ENCODE measurements at regions not wholly inside any gene's neighbourhood (a gene's known extent, or its start where the extent isn't known, plus 50 kb on each side); places are given as distances from the start of the nearest gene placed in this dataset.

DNA sequence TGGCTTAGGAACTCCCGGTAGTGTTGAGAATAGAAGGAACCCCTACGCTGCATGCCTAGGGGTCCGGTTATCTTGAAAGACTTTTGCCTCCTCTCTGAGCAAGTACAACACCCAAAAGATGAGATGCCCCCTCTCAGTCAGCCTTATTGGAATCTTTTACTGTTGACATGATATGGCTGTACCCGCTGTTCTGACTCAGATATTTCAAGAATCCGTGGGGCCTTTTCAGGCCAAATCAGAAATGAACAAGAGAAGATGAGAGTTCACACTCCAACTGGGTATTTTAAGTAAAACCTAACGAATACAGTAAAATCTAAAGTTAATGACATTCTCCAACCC is 164.2 kb downstream of the PPIAL4G start:
- Mint-ChIP-seq H3K27ac (ENCODE audit: unreplicated experiment) (no peak overlapping the region), H3K27me3 (ENCODE audit: low read depth) (peaks cover 2% of the 10 kb centered on the region), H3K4me3 (ENCODE audit: unreplicated experiment) (no peak overlapping the region), H3K36me3 (ENCODE audit: low read depth) (no peaks in the 10 kb centered on the region), H3K4me1 (ENCODE audit: low read depth) (peaks cover 4% of the 10 kb centered on the region), H3K9me3 (ENCODE audit: low read depth) (peaks cover 13% of the 10 kb centered on the region)
- no peak for DNase-seq (ENCODE audit: low spot score)
- TF ChIP-seq, protein P1, sequence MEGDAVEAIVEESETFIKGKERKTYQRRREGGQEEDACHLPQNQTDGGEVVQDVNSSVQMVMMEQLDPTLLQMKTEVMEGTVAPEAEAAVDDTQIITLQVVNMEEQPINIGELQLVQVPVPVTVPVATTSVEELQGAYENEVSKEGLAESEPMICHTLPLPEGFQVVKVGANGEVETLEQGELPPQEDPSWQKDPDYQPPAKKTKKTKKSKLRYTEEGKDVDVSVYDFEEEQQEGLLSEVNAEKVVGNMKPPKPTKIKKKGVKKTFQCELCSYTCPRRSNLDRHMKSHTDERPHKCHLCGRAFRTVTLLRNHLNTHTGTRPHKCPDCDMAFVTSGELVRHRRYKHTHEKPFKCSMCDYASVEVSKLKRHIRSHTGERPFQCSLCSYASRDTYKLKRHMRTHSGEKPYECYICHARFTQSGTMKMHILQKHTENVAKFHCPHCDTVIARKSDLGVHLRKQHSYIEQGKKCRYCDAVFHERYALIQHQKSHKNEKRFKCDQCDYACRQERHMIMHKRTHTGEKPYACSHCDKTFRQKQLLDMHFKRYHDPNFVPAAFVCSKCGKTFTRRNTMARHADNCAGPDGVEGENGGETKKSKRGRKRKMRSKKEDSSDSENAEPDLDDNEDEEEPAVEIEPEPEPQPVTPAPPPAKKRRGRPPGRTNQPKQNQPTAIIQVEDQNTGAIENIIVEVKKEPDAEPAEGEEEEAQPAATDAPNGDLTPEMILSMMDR (IDR thresholded peaks at IDR 0.05) = no peak

DNA sequence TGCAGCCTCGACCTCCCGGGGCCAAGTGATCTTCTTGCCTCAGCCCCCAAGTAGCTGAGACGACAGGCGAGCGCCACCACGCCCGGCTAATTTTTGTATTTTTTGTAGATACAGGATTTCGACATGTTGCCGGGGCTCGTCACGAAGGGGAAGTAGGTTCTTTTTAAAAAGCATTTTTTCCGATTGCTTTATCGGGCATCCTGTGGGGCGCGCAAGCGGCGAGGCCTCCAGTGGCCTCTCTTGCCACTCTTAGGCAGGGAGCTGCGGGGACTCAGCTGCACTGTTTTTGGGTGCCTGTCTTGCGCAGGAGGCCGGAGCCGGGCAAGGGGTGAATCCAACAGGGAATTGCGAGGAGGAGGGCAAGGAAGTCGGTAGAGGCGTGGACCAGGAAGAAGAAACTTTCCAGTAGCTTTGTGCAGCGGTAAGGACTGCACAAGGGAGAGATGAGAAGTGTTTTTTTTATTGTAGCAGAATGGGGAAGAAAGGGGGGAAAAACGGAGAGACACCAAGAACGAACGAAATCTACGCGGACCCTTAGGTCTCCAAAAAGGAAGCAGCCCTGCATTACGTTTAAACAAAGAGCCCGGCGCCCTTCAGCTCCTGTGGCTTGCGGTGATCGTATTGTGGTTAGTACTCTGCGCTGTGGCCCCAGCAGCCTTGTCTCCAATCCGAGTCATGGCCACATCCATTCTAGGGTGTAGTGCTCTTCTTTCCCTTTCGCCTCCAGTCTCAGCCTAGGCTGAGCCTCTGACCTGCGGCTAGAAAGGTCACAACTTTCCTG is 164.8 kb downstream of the PPIAL4G start:
- DNase-seq (ENCODE audit: low spot score) = no peak
- no peak overlapping the region for H3K4me3 Mint-ChIP-seq (ENCODE audit: unreplicated experiment)
- H3K36me3 Mint-ChIP-seq (ENCODE audit: low read depth) = peaks cover 1% of the 10 kb centered on the region
- H3K9me3 Mint-ChIP-seq (ENCODE audit: low read depth) = peaks cover 13% of the 10 kb centered on the region
- peaks cover 2% of the 10 kb centered on the region for H3K27me3 Mint-ChIP-seq (ENCODE audit: low read depth)
- TF ChIP-seq, protein P1 (IDR thresholded peaks at IDR 0.05) = no peak
- H3K4me1 Mint-ChIP-seq (ENCODE audit: low read depth) = peaks cover 4% of the 10 kb centered on the region
- no peak overlapping the region for H3K27ac Mint-ChIP-seq (ENCODE audit: unreplicated experiment)

DNA sequence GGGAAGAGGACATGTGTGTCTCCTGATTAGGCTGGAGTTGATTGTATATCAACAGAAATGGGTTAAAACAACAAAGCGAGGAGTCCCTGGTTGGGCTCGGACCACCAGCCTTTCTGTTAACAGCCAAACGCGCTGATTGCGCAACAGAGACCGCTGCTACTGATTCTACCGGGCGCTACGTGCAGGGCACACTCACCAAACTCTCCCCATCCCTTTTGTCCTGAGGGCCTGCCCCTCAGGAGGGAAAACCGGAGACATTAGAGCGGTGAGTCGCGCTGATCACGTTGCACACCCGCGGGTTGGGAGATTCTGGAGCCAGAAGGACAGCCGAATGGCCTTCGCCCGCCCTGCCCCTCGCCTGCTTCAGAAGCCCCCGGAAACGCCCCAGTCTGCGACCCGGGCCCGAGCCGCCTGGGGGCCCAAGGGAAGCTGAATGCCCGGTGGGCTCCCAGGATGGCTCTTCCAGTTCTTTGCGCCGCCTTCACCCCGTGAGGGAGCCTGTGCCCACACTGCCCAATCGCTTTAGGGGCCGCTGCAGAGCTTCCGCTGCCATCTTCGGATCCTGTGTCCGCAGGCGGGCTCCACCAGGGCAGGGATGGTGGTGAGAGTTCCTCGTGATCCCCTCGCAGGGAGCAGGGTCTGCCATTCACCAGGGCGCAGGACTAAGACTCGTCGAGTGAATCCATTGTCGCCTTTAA is 165.4 kb upstream of the NBPF11 start:
- no peak for DNase-seq (ENCODE audit: low spot score)
- Mint-ChIP-seq H3K9me3 (ENCODE audit: low read depth) (peaks cover 18% of the 10 kb centered on the region), H3K4me1 (ENCODE audit: low read depth) (peaks cover 4% of the 10 kb centered on the region), H3K27me3 (ENCODE audit: low read depth) (peaks cover 5% of the 10 kb centered on the region), H3K36me3 (ENCODE audit: low read depth) (peaks cover 1% of the 10 kb centered on the region), H3K27ac (ENCODE audit: unreplicated experiment) (no peak overlapping the region), H3K4me3 (ENCODE audit: unreplicated experiment) (no peak overlapping the region)
- TF ChIP-seq, protein P1 (IDR thresholded peaks at IDR 0.05) = no peak

DNA sequence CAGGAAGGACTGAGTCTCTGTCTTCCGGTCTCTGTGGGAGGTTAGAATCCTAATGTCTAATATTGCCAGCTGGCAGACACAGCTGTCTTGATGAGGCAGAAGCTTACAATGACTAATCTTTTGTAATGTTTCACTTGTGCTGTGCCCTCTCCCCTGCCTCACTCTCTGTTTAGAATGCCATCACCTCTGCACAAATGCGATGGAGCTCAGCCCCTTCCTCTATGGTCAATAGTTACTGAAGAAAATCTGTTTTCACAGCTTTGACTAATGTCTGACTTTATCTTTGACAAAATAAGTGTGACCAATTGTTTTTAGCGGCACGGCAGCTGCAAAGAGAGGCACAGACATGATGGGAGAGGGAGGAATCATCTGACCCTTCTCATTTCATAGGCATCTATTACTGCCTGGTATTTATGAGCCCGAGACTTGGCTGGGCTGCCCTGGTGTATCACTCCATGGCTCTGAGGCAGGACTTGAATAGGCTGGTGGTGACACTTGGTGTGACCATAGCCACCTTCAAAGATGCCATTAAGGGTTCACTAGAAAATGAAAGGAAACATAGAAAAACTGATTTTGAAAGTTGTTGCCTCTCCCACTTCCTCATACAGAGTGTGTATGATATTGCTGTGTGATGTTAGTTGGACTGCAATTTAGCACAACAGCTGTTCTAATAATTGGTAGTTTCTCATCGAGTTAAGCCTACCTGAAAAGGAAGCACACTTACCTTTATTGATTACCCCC is 163.2 kb upstream of the NBPF11 start:
- TF ChIP-seq, protein P1 (IDR thresholded peaks at IDR 0.05) = no peak
- Mint-ChIP-seq H3K9me3 (ENCODE audit: low read depth) (peaks cover 36% of the 10 kb centered on the region), H3K27me3 (ENCODE audit: low read depth) (peaks cover 16% of the 10 kb centered on the region), H3K36me3 (ENCODE audit: low read depth) (peaks cover 7% of the 10 kb centered on the region), H3K4me1 (ENCODE audit: low read depth) (peaks cover 4% of the 10 kb centered on the region), H3K4me3 (ENCODE audit: unreplicated experiment) (no peak overlapping the region), H3K27ac (ENCODE audit: unreplicated experiment) (peak overlapping the region; percentile 10)
- no peak for DNase-seq (ENCODE audit: low spot score)

DNA sequence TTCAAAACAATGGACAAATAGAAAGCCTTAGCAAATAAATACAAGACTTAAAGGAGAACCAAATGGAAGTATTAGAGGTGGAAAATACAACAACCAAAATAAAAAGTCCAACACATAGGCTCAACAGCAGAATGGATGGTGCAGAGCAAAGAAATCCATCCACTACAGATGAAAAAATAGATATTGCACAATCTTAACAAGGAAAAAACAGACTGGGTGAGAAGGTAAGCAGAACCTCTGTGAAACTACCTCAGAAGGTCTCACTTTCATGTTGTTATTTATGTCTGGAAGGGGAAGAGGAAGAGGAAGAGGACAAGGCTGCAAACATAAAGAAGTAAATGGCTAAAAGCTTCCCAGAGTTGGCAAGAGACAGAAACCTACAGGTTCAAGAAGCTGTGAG is 158.7 kb upstream of the NBPF11 start:
- H3K36me3 Mint-ChIP-seq (ENCODE audit: low read depth) = peaks cover 9% of the 10 kb centered on the region
- TF ChIP-seq, protein P1 (IDR thresholded peaks at IDR 0.05) = no peak
- no peak for DNase-seq (ENCODE audit: low spot score)
- peaks cover 16% of the 10 kb centered on the region for H3K27me3 Mint-ChIP-seq (ENCODE audit: low read depth)
- H3K27ac Mint-ChIP-seq (ENCODE audit: unreplicated experiment) = no peak overlapping the region
- H3K9me3 Mint-ChIP-seq (ENCODE audit: low read depth) = peaks cover 29% of the 10 kb centered on the region
- H3K4me3 Mint-ChIP-seq (ENCODE audit: unreplicated experiment) = no peak overlapping the region
- H3K4me1 Mint-ChIP-seq (ENCODE audit: low read depth) = peaks cover 7% of the 10 kb centered on the region

Measured in chondrocyte (in vitro differentiated cells).